Liver (tissue), 3 donors: ENCODE measurements at regions not wholly inside any gene's neighbourhood (a gene's known extent, or its start where the extent isn't known, plus 50 kb on each side); places are given as distances from the start of the nearest gene placed in this dataset.

Source experiments
- EGR1 ChIP-seq, 2 donors: IDR thresholded peaks; 2 replicates each; pipeline ENCODE4 v1.6.1; 2016 to 2018; ENCODE audit warnings: antibody characterized with exemption in 2 of 2, low read depth in 2 of 2
- RAD21 ChIP-seq, 2 donors: IDR thresholded peaks; 2 replicates each; pipeline ENCODE4 v1.6.1; 2016; ENCODE audit warnings: antibody characterized with exemption in 2 of 2, mild to moderate bottlenecking in 2 of 2
- REST ChIP-seq: IDR thresholded peaks from 2 replicates; pipeline ENCODE4 v1.6.1; 2016; ENCODE audit warnings: antibody characterized with exemption, mild to moderate bottlenecking
- YY1 ChIP-seq: IDR thresholded peaks from 2 replicates; pipeline ENCODE4 v1.6.1; 2016; ENCODE audit warnings: antibody characterized with exemption, mild to moderate bottlenecking
- TF ChIP-seq, protein P1 (sequence below): fragments of 150-350 bp; IDR thresholded peaks from 2 replicates; pipeline ENCODE4 v1.5.1; 2017; ENCODE audit warnings: improper control_type of control experiment, low read depth, low read length; ENCODE audit not compliant: missing input control
- TF ChIP-seq, protein P2 (sequence below): IDR thresholded peaks from 2 replicates; pipeline ENCODE4 v1.6.1; 2016; ENCODE audit warnings: antibody characterized with exemption
- donor health status: healthy.
- donor health status: healthy.

DNA sequence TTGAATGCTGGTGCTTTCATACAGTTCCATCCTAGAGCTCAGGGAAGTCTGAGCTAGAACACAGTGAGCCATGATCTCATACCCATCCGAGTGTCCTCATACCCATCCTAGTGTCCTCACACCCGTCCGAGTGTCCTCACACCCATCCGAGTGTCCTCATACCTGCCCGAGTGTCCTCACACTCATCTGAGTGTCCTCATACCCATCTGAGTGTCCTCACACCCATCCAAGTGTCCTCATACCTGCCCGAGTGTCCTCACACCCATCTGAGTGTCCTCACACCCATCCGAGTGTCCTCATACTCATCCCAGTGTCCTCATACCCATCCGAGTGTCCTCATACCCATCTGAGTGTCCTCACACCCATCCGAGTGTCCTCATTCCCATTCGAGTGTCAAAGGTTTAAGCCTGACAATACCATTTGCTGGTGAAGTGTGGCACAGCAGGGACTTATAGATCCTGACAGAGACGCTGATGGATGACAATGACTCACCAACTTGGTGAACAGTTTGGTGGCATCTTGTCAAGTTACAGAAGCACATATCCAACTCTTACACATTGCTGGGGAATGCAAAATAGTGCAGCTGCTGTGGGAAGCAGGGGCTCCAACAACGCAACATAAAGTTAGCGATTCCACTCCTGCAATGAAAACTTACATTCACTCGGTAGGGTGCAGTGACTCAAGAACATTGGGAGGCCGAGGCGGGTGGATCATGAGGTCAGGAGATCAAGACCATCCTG is 77.0 kb upstream of the COL5A1 start:
- TF ChIP-seq, protein P1, sequence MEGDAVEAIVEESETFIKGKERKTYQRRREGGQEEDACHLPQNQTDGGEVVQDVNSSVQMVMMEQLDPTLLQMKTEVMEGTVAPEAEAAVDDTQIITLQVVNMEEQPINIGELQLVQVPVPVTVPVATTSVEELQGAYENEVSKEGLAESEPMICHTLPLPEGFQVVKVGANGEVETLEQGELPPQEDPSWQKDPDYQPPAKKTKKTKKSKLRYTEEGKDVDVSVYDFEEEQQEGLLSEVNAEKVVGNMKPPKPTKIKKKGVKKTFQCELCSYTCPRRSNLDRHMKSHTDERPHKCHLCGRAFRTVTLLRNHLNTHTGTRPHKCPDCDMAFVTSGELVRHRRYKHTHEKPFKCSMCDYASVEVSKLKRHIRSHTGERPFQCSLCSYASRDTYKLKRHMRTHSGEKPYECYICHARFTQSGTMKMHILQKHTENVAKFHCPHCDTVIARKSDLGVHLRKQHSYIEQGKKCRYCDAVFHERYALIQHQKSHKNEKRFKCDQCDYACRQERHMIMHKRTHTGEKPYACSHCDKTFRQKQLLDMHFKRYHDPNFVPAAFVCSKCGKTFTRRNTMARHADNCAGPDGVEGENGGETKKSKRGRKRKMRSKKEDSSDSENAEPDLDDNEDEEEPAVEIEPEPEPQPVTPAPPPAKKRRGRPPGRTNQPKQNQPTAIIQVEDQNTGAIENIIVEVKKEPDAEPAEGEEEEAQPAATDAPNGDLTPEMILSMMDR: no peak
- TF ChIP-seq YY1 (no peak), RAD21 (IDR thresholded peaks at IDR 0.05) (no peak), EGR1 (IDR thresholded peaks at IDR 0.05; ENCODE audit: low read depth in 2 of 2) (no peak), REST (no peak)
- TF ChIP-seq, protein P2, sequence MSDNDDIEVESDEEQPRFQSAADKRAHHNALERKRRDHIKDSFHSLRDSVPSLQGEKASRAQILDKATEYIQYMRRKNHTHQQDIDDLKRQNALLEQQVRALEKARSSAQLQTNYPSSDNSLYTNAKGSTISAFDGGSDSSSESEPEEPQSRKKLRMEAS: no peak
